ENCODE measurements at regions not wholly inside any gene's neighbourhood (a gene's known extent, or its start where the extent isn't known, plus 50 kb on each side); places are given as distances from the start of the nearest gene placed in this dataset.

- H3K4me1 Mint-ChIP-seq (ENCODE audit: low read depth, unreplicated experiment): peaks cover 26% of the 10 kb centered on the region
- no peak for DNase-seq (ENCODE audit: low read depth)
- H3K4me3 Mint-ChIP-seq (ENCODE audit: unreplicated experiment): no peak overlapping the region
- H3K9ac ChIP-seq (ENCODE audit: low read length): no peak overlapping the region
- no peak overlapping the region for H3K4me3 ChIP-seq (ENCODE audit: insufficient read depth, low read depth, low read length)
- no peaks in the 10 kb centered on the region for H4K20me1 ChIP-seq (ENCODE audit: insufficient read depth, low read length)
- H3K36me3 Mint-ChIP-seq (ENCODE audit: low read depth, unreplicated experiment): no peaks in the 10 kb centered on the region
- H3K27ac Mint-ChIP-seq (ENCODE audit: unreplicated experiment): no peak overlapping the region
- no peaks in the 10 kb centered on the region for H3K9me3 ChIP-seq (ENCODE audit: insufficient read depth, low read depth, low read length)
- no peak overlapping the region for H3K27ac ChIP-seq (ENCODE audit: low read depth, low read length)
- peaks cover 4% of the 10 kb centered on the region for H3K9me3 Mint-ChIP-seq (ENCODE audit: unreplicated experiment)
- no peaks in the 10 kb centered on the region for H3K36me3 ChIP-seq (ENCODE audit: insufficient read depth, low read length)
- no peak overlapping the region for H3K4me2 ChIP-seq (ENCODE audit: low read length)
- TF ChIP-seq EZH2 (IDR thresholded peaks at IDR 0.05; ENCODE audit: insufficient read depth, low read length) (no peak), CTCF (IDR thresholded peaks at IDR 0.05; ENCODE audit: insufficient read depth, low read depth, low read length) (no peak)
- no peaks in the 10 kb centered on the region for H3K27me3 ChIP-seq (ENCODE audit: insufficient read depth, low read length)
- H2AFZ ChIP-seq (ENCODE audit: low read depth, low read length): no peak overlapping the region
- H3K27me3 Mint-ChIP-seq (ENCODE audit: low read depth, unreplicated experiment): peaks cover 6% of the 10 kb centered on the region
- no peak for FAIRE-seq
- no peaks in the 10 kb centered on the region for H3K79me2 ChIP-seq (ENCODE audit: insufficient read depth, low read length)
- peaks cover 29% of the 10 kb centered on the region for H3K4me1 ChIP-seq (ENCODE audit: insufficient read depth, low read length)
Observed at GRCh38 chr6:14715076-14715475, 530.8 kb upstream of the JARID2 start.

GRCh38 chr6:14716499-14717146 is 529.2 kb upstream of the JARID2 start:
- Histone ChIP-seq H3K4me2 (ENCODE audit: low read length) (no peak overlapping the region), H3K36me3 (ENCODE audit: insufficient read depth, low read length) (no peaks in the 10 kb centered on the region), H3K9ac (ENCODE audit: low read length) (no peak overlapping the region), H3K9me3 (ENCODE audit: insufficient read depth, low read depth, low read length) (no peaks in the 10 kb centered on the region), H4K20me1 (ENCODE audit: insufficient read depth, low read length) (no peaks in the 10 kb centered on the region), H2AFZ (ENCODE audit: low read depth, low read length) (no peak overlapping the region), H3K4me3 (ENCODE audit: insufficient read depth, low read depth, low read length) (no peak overlapping the region), H3K27me3 (ENCODE audit: insufficient read depth, low read length) (no peaks in the 10 kb centered on the region), H3K4me1 (ENCODE audit: insufficient read depth, low read length) (peaks cover 21% of the 10 kb centered on the region), H3K27ac (ENCODE audit: low read depth, low read length) (no peak overlapping the region), H3K79me2 (ENCODE audit: insufficient read depth, low read length) (no peaks in the 10 kb centered on the region)
- Mint-ChIP-seq H3K9me3 (ENCODE audit: unreplicated experiment) (peaks cover 4% of the 10 kb centered on the region), H3K4me1 (ENCODE audit: low read depth, unreplicated experiment) (peaks cover 28% of the 10 kb centered on the region), H3K4me3 (ENCODE audit: unreplicated experiment) (no peak overlapping the region), H3K27me3 (ENCODE audit: low read depth, unreplicated experiment) (peaks cover 6% of the 10 kb centered on the region), H3K27ac (ENCODE audit: unreplicated experiment) (no peak overlapping the region), H3K36me3 (ENCODE audit: low read depth, unreplicated experiment) (no peaks in the 10 kb centered on the region)
- DNase-seq (ENCODE audit: low read depth): no peak
- TF ChIP-seq CTCF (IDR thresholded peaks at IDR 0.05; ENCODE audit: insufficient read depth, low read depth, low read length) (no peak), EZH2 (IDR thresholded peaks at IDR 0.05; ENCODE audit: insufficient read depth, low read length) (no peak)
- FAIRE-seq: no peak

- peaks cover 28% of the 10 kb centered on the region for H3K4me1 Mint-ChIP-seq (ENCODE audit: low read depth, unreplicated experiment)
- FAIRE-seq (no peak), DNase-seq (ENCODE audit: low read depth) (no peak)
- H3K27me3 Mint-ChIP-seq (ENCODE audit: low read depth, unreplicated experiment): peaks cover 6% of the 10 kb centered on the region
- no peak overlapping the region for H3K27ac ChIP-seq (ENCODE audit: low read depth, low read length)
- H3K9me3 ChIP-seq (ENCODE audit: insufficient read depth, low read depth, low read length): no peaks in the 10 kb centered on the region
- no peak overlapping the region for H3K9ac ChIP-seq (ENCODE audit: low read length)
- no peak for TF ChIP-seq CTCF (IDR thresholded peaks at IDR 0.05; ENCODE audit: insufficient read depth, low read depth, low read length)
- TF ChIP-seq EZH2 (IDR thresholded peaks at IDR 0.05; ENCODE audit: insufficient read depth, low read length): no peak
- H3K79me2 ChIP-seq (ENCODE audit: insufficient read depth, low read length): no peaks in the 10 kb centered on the region
- no peaks in the 10 kb centered on the region for H4K20me1 ChIP-seq (ENCODE audit: insufficient read depth, low read length)
- no peak overlapping the region for H2AFZ ChIP-seq (ENCODE audit: low read depth, low read length)
- no peaks in the 10 kb centered on the region for H3K36me3 ChIP-seq (ENCODE audit: insufficient read depth, low read length)
- H3K27ac Mint-ChIP-seq (ENCODE audit: unreplicated experiment): no peak overlapping the region
- no peak overlapping the region for H3K4me2 ChIP-seq (ENCODE audit: low read length)
- H3K27me3 ChIP-seq (ENCODE audit: insufficient read depth, low read length): no peaks in the 10 kb centered on the region
- no peak overlapping the region for H3K4me3 Mint-ChIP-seq (ENCODE audit: unreplicated experiment)
- peaks cover 4% of the 10 kb centered on the region for H3K9me3 Mint-ChIP-seq (ENCODE audit: unreplicated experiment)
- H3K4me1 ChIP-seq (ENCODE audit: insufficient read depth, low read length): peaks cover 18% of the 10 kb centered on the region
- no peak overlapping the region for H3K4me3 ChIP-seq (ENCODE audit: insufficient read depth, low read depth, low read length)
- H3K36me3 Mint-ChIP-seq (ENCODE audit: low read depth, unreplicated experiment): no peaks in the 10 kb centered on the region
Observed at GRCh38 chr6:14717307-14717706, 528.6 kb upstream of the JARID2 start.
